ENCODE measurements at regions not wholly inside any gene's neighbourhood (a gene's known extent, or its start where the extent isn't known, plus 50 kb on each side); places are given as distances from the start of the nearest gene placed in this dataset.

DNA sequence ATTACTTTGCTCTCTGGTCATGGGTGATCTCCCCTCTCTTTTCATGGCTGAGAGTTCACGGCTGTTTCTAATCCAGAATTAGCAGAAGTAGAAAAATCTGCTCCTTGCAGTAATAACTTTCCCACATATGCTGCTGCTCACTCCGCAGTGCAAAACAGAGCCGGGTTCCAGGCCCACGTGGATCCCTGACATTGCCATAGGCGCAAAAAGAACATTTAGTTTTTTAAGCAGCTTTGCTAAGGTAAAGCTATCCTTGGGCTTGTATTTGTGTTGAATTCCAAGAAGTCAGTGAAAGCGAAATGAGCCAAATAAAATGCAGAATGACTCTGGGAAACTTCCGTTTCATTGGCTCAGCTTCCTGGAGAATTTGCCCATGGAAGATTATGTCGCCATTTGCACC, 633.7 kb upstream of the SUCLG2 start:
- no peak for DNase-seq

DNA sequence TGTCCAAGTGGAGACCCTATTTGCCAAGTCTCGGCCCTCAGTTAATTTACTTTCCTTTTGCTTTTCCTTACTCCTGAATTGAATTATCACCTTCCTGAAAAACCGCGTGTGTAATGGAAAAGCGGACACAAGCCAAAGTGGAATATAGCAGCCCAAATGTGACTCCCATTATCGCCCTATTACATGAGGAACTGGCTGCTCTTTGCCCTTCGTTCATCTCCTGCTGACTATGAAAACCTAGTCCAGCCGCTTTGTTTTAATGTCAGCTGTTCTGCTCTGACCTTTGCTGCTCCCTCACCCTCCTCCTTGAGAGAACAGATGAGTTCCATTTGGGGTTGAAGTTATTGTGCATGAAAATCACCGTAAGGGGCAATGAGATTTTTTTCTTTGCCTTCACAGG, 632.7 kb upstream of the SUCLG2 start:
- DNase-seq: no peak

DNA sequence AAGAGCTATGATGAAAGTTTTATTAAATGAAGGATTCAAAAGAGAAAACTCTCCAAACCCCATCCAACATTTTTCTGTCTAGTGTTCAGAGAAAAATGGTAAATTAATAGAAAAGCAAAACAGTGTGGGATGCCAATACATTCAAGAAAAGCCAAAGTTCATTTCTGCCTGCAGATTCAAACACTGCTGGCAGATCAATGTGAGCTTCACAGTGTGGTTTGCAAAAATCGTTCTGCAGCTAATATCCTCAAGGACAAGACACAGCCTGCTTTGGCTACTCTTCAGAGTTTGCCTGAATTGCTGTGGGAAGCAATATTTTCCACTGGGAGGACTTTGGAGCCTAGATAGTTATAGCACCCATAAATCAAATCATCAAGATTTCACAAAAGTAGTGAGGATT, 619.9 kb upstream of the SUCLG2 start:
- DNase-seq: no peak

DNA sequence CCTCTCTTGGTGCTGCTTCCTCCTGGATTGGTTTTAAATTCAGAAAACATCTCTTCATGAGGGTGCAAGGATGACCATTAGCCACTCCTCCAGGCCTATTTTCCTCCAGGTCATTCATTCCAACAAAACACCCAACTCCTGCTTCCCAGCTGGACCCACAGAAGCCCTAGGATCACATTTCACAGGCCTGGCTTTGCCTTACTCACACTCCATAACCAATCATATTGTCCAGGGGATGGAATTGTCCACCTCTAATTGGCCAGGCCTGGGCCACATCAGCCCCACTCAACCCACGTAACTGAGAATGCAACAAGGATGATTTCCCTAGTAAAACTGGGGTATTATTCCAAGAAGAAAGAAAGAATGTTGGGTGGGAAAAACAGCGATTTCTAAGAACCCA, 616.7 kb upstream of the SUCLG2 start:
- DNase-seq: no peak

DNA sequence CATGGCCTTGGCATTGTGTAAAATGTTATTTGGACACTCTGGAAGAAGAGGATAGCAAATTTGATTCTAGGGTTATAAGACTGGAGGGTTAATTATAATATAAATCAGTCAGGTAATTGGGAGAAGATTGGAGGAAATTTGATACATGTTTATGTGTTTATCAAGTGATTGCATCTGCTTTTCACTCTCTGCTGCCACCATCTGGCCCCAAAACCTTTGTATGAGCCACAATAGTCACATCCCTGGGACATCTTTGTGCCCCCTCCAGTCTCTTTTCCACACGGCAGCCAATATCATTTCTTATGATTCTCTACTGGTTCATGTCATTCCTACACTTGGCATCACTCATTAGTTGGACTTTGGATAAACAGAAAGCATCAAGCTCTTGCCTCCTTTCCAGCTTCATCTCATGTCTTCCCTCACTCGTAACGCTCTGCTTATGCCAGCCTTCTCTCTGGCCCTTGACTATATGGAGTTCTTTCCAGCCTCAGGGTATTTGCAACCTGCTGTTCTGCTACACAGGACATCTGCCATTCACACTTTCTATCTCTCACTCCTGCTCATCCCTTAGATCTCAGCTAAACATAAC, 602.3 kb upstream of the SUCLG2 start:
- DNase-seq: no peak

DNA sequence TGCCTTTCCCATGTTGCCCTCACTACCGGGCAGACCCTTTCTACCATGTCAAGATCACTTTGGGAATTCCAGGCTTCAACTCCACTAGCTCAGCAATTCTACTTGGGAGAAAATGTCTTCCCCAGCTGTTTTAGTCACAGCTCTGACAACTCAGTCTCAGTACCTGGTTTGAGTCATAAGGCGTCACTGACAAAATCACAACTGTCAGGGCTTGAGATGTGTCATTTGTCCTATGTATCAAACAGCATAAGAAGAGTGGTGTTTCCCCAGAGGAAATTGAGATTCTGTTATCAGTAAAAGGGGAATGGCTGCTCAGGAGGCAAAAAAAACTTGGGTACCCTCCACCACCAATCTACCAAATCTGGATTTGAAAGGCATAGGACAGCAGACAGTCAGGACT, 594.9 kb upstream of the SUCLG2 start:
- DNase-seq: no peak

DNA sequence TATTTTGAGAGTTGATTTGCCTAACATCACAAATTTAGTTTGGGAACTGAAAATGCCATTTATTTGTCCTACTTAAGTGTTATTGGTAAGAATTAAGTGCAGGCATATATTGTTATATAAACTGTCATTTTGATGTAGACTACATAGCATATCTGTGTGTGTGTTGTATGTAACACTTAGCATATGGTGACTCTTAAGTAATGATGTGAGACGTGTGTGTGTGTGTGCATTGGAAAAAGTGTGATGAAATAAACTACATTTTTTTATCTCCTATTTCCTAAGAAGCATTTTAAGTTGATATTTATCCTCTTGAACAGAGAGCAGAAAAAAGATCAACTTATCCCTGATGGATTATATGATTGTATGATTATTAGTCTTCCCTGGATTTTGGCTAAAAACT, 588.2 kb upstream of the SUCLG2 start:
- DNase-seq: no peak

DNA sequence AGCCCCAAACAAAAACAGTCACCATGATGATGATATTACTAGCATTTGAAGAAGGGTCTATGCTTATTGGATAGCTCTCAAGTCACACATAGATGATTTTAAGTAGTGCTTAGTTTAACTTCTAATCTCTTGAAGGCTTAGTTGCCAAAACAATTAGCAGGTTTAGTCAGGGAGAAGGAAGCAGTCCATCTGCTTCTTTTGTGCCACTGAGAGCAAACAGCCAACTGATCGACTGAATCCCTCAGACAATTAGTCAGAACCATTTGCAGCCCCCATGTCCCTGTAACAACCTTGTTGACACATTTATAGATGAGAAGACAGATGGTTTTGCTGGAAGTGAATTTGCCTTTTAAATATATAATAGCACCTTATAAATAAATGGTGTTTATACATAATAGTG, 585.1 kb upstream of the SUCLG2 start:
- DNase-seq: no peak

DNA sequence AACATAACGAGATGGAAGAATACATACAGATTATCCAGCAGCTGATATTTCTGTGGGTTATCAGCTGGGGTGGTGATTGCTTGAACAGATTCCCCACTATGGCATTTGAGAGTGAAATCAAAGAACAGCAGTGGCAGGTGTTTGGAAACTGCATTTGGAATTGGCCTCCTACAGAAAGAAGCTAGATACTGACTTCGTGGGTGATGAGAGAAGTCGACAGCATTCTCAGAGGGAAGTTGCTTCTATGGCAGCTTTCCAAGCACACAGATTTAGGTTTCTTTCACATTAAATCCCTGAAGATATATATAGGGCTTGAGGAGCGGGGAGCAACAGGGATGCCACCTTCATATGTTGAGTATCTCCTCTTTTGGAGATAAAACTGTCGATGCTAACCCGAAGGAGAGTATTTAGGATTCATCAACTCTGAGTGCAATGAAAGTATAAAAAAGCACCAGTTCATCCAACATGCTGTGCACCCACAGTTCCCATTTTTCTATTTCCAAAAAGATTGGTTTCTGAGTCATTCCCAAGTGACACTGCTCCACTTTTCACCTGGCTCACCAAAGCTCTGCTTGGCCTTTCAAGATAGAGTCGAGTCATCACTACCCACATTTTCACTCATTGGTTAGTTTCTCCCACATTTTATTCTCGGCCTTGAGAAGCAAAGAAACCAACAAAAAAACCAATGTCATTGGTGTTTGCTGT, 579.8 kb upstream of the SUCLG2 start:
- no peak for DNase-seq

DNA sequence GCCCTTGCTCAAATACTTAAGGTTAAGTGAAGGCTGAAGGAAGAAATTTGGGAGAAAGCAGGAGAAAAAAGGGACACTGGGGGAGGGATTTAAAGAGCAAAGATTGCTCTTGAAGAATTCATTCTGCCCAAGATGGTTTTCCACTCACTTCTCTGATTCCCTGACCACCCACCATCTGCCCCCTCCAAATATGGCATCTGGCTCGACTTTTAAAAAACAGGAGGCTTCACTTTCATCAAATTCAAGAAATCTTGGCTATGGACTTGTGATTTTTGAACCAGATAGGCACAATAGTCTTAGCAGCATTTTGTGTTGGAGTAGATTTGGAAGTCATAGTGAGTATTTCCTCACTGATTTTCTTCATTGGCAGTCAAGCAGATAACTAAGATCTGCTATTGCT, 574.4 kb upstream of the SUCLG2 start:
- no peak for DNase-seq

DNA sequence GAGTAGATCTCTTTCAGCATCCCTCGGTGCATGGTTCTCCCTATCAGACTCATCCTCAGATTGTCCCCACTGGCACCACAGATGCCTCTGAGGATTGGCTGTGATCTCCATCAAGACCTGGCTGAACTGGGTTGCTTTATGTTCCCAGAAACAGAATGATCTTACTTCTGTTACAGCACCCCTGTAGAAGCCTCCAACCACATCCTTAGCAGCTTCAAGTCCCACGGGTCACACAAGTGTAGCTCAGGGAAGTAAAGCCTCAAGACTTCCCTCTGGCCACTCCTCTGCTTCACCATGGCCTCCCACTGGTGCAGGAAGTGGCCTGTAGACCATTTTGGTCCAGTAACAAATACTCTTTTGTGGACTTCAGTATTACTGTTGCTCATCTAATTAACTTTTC, 566.4 kb upstream of the SUCLG2 start:
- no peak for DNase-seq

DNA sequence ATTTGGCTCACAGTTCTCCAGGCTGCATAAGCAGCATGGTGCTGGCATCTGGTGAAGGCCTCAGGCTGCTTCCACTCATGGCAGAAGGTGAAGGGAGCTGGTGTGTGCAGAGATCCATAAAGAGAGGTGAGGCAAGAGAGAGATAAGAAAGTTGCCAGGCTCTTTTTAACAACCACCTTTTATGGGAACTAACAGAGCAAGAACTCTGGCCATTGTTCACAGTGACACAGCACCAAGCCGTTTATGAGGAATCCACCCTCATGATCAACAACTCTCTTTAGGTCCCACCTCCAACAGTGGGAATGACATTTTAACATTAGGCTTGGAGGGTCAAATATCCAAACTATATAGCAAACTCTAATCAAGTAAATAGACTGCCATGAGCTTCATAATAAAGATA, 557.2 kb upstream of the SUCLG2 start:
- no peak for DNase-seq

DNA sequence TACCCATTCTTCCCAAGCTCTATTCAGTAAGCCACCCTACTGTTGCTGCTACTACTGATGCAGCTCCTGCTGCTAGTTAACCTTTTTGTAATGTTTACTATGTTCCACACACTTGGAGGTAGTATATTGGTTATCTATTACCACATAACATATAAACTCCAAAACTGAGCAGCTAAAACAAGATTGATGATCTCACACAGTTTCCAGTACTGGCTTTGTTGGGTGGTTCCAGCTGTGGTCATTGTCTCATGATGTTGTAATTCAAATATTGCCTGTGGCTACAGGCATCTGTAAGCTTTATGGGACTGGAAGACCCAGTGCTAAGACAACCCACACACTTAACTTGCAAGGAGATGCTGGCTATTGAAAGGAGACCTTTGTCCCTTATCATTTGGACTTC, 556.2 kb upstream of the SUCLG2 start:
- no peak for DNase-seq

DNA sequence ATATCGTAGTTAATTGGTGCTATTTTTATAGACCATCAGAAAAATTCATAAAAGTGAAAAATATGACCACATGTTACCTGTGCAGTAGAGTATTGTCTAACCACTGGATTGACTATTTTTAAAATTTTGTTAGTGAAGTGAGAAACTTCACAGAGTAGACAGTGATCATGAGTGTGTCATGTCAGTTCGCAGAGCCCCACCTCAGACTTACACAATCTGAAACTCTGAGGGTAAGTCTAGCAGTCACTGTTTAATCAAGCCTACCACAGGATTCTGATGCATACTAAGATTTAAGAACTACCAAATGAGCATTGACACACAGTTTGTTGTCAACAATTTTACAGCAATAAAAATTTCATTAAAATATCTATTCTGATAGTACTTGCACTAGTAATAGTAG, 552.9 kb upstream of the SUCLG2 start:
- DNase-seq: no peak

DNA sequence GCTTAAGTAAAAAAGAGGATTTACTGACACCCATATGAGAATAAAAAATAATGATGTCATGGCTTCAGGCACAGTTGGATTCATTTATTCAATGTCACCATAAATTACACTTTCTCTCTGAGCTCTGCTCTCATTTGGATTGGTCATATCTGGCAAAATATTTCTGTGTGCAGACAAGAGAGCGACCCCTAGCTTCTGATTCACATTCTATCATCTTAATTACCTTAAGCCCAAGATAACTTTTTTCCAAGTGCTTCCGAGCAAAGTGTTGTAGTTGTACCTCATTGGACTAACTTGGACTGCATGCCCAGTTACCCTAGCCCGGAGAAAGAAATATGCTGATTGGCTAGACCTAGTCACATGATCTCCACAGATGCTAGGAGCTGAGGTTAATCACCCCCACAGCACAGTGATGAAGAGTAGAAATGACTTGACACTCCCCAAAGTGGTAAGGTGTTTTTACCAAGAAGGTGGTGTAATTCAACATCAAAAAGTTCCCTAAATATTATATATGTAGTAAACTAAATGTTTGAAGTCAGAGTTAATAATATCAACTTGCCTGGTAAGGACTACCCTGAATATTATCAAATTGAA, 552.2 kb upstream of the SUCLG2 start:
- no peak for DNase-seq

DNA sequence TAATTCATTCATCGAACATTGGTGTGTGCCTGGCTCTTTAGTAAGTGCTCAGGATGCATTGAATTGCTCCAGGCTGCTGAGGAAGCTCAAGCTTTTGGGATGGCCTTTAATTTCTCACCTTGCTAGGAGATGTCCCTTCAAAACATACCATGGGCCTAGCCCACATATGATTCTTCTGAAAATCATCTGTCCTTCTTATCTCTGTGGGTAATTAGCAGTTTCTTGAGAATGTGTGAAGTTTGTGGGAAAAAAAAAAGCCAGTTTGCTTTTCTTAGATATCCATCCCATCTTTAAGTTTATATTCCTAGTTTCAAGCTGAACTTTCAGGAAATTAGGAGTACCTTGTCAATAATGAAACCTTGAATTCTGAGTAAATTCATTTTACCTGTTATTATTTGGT, 532.3 kb upstream of the SUCLG2 start:
- no peak for DNase-seq

DNA sequence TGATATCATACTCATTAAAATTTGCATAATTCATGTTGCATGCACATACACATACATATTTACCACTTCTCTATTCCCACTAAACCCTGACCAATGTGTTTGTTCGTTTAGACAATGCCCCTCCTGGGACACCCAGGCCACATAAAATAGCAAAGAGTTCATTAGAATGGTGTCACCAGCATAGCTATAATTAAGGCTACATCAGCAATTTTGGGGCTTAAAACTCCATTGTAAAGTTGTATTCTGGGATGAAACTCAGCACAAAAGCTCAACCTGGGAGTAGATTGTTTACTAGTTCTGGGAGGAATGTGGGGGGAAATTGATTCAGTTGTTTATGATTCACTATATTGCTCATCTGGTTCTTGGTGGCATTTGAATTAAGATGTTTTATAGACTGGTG, 522.2 kb upstream of the SUCLG2 start:
- DNase-seq: no peak

DNA sequence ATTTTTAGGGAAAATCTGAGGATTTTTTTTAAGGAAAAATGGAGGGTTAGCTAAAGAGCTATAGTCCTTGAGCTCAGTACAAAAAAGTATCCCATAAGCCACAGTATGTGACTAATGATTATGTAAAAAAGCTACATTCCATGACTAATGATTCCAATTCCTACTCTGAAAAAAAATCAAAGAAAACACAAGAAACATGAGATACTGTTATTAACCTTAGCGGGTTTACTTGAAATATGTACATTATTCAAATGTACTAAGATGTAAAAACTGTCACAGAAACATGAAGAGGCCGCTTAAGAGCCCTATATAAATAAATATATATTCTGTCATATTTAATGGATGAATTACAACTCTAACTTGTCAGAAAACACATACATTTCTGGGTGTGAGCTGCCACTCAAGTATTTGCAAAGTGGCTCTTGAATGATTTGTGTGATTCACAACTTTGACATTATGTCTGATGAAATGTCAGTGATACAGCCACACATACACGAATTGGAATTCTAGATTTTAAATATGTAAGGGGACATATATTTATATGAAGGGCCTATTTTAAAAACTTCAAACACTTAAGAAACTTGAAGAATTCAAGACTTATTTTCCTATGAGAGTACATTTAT, 518.7 kb upstream of the SUCLG2 start:
- no peak for DNase-seq

DNA sequence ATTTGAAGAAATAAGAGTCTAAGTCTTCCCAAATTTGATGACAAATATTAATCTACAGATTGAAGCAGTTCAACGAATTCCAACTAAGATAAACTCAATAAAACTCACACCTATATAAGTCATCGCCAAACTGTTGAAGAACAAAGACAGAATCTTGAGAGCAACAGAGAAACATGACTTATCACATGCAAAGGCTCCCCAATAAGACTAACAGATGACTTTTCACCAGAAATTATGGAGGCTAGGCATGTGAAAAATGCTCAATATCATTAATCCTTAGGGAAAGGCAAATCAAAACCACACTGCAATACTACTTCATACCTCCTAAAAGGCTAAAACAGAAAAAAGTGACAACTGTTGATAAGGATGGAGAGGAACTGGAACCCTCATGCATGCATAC, 517.6 kb upstream of the SUCLG2 start:
- no peak for DNase-seq

DNA sequence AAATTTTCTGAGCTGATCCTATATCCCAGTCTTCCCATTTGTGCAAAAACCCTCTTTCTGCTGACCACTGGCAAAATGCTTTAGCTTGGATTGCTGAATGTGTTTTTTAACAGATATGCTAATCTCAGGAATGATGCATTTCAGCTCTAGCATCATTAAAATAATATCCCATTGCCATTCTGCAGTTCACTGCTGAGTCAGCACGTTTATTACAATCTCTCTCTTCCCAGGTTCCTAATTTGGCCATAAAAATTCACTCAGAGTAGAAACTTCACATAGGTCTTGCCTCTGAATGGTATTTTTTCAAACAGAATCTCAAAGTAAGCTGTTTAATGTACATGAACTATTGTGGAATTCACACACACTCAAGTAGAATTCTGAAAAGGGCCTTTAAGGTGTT, 509.6 kb upstream of the SUCLG2 start:
- no peak for DNase-seq

DNA sequence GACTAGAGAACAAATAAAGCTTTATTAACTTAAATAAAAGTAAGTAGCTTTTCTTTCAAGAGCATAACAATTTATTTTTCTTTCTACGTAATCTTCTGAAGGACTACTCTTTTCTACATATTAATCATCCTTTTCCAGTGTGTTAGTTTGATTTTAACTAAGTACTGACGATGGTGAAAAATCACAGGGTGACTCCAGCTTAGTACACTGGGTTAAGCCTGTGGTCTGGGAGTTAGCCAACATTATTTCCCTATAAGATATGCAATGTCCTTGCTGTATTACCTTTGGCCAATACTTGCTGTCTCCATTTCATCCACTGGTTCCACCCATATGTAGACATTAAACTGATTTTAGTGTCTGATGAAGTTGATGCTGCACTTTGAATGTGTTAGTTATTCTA, 508.6 kb upstream of the SUCLG2 start:
- DNase-seq: no peak

DNA sequence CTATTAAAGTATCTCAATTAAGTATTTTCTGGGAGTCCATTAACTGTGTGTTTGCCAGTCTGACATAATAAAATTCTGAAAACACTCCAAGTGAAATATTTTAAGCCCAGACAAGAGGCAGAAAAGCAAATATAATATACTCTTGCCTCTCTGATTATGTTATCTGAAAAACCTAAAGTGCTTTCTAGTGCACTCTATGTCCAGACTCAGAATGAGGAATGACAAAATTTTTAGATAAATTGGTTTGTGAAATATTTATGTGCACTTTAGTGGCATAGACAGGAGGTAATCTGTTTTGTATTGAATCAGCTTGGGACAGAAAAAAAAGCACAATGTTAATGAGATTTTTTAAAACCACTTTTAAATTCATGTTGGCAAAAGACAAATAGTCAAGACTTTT, 508.2 kb upstream of the SUCLG2 start:
- DNase-seq: no peak

DNA sequence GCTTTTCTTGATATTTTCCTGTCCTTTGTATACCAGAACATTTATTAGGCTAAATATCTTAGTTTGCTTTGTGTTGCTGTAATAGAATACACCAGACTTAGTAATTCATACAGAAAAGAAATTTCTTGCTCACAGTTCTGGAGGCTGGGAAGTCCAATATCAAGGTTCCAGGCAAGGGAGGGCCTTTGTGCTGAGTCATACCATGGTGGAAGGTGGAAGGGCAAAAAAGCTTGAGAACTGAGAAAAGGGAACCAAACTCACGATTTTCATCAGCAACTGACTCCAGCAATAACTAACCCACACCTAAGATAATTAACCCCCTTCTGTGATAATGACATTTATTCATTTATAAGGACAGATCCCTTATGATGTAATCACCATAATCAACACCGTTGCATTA, 496.9 kb upstream of the SUCLG2 start:
- no peak for DNase-seq

DNA sequence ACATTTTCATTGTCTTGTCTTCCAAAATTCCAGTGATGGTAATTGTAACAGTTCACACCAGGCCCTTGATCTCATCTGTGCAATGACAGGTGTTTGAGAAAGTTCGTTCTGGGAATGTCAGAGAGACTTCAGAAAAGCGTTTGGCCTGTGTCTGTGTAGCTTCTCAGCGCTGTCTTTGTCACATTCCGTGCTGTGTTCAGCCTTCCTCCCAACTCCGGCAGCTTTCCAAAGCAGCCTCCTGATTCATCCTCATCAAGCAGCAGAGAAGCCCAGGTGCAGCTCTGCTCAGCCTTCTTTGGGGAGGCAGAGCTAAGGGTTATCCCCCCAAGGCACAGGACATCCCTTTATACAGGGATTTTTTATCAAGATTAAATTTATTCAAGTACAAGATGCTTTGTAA, 494.0 kb upstream of the SUCLG2 start:
- DNase-seq: no peak

DNA sequence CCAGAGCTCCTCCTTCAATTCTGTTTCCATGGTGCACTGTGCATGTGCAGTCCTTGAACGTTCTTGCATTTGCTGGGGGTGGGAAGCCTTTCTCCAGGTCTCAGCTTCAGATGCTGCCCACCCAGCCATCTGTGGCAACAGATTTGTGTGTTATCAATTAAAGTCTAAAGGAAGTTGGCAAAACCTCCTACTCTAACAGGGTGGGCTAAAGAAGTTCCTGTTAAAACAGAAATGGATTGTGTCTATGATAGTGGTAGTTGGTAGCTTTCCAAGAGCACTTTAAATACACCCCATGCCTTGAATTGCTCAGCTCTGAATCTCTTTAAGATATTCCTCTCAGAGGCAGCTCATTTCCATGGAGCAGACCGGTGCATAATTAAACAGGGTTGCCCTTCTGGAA, 488.0 kb upstream of the SUCLG2 start:
- no peak for DNase-seq
